B cell (primary cell): ENCODE measurements at regions not wholly inside any gene's neighbourhood (a gene's known extent, or its start where the extent isn't known, plus 50 kb on each side); places are given as distances from the start of the nearest gene placed in this dataset.

ENCODE experiments used
- ATAC-seq: fragments of 200-7000 bp; cut with Tn5 transposase; one replicate; pipeline ENCODE4 v1.10.0; 2021; ENCODE audit warnings: low read depth, mild to moderate bottlenecking, moderate number of reproducible peaks, moderate library complexity
- CTCF ChIA-PET: fragments of 350-600 bp; sonication (Branson Sonifier 250); formaldehyde crosslinking; loops from one replicate; lab custom pipeline; 2021; ENCODE audit warnings: antibody characterized with exemption, inconsistent platforms; lab: Charles Lee
- POLR2A ChIA-PET: fragments of 350-600 bp; sonication (Branson Sonifier 250); formaldehyde crosslinking; loops from one replicate; lab custom pipeline; 2021; ENCODE audit warnings: antibody characterized with exemption; lab: Charles Lee
- DNase-seq: peaks from one replicate; pipeline ENCODE4 v3.0.0; 2013
- H2AFZ ChIP-seq: 2 replicates; pipeline ENCODE4 v1.6.1; 2012; ENCODE audit warnings: mild to moderate bottlenecking, low read depth, low read length; ENCODE audit not compliant: insufficient read depth, poor library complexity, severe bottlenecking
- H3K27ac ChIP-seq, 2 donors: 1 replicate in 1 of 2; 2 replicates in 1 of 2; pipeline ENCODE4 v1.5.1; 2012 to 2013; ENCODE audit warnings: low read length in 2 of 2, mild to moderate bottlenecking in 2 of 2, moderate library complexity in 1 of 2
- H3K27me3 ChIP-seq, 4 experiments: fragments of 200-600 bp in 1 of 4; sonication (generic) in 1 of 4; replicated peaks in 1 of 4; 1 replicate in 2 of 4; 2 replicates in 2 of 4; pipeline versions ENCODE4 v1.6.1 to v1.7.0; 2013 to 2016; ENCODE audit warnings: low read length in 3 of 4, mild to moderate bottlenecking in 2 of 4, mixed read lengths in 1 of 4, moderate library complexity in 1 of 4; ENCODE audit not compliant: insufficient read depth in 4 of 4, control insufficient read depth in 3 of 4; ENCODE audit errors: control extremely low read depth in 1 of 4
- H3K36me3 ChIP-seq, 2 experiments: replicated peaks in 1 of 2; 1 replicate in 1 of 2; 2 replicates in 1 of 2; pipeline versions ENCODE4 v1.6.1 to v1.7.1; 2013; ENCODE audit warnings: low read length in 1 of 2; ENCODE audit not compliant: insufficient read depth in 2 of 2, control insufficient read depth in 1 of 2; ENCODE audit errors: control extremely low read depth in 1 of 2, extremely low read depth in 1 of 2
- H3K4me1 ChIP-seq, 2 donors: fragments of 200-600 bp in 1 of 2; sonication (generic) in 1 of 2; 1 replicate in 1 of 2; 2 replicates in 1 of 2; pipeline versions ENCODE4 v1.5.1 to v1.6.1; 2013 to 2017; ENCODE audit warnings: low read length in 2 of 2; ENCODE audit not compliant: control insufficient read depth in 2 of 2, insufficient read depth in 2 of 2
- H3K4me2 ChIP-seq: replicated peaks from 2 replicates; pipeline ENCODE3; 2012; ENCODE audit warnings: mild to moderate bottlenecking, low read depth, low read length; ENCODE audit not compliant: poor library complexity, severe bottlenecking
- H3K4me3 ChIP-seq, 5 experiments: fragments of 200-600 bp in 1 of 5; sonication (generic) in 1 of 5; 1 replicate in 3 of 5; 2 replicates in 2 of 5; pipeline versions ENCODE4 v1.5.1 to v1.7.0; 2011 to 2016; ENCODE audit warnings: low read length in 4 of 5, mild to moderate bottlenecking in 4 of 5, low read depth in 2 of 5, control low read depth in 1 of 5, moderate library complexity in 1 of 5; ENCODE audit not compliant: insufficient read depth in 1 of 5; ENCODE audit errors: control extremely low read depth in 1 of 5, extremely low read depth in 1 of 5
- H3K79me2 ChIP-seq: fragments of 200-600 bp; sonication (generic); one replicate; pipeline ENCODE4 v1.6.0; 2016; ENCODE audit warnings: low read length; ENCODE audit not compliant: control insufficient read depth, insufficient read depth
- H3K9ac ChIP-seq: fragments of 200-600 bp; sonication (generic); 2 replicates; pipeline ENCODE4 v1.6.1; 2017; ENCODE audit warnings: mild to moderate bottlenecking, low read length, moderate library complexity
- H3K9me3 ChIP-seq, 3 donors: one replicate each; pipeline versions ENCODE4 v1.6.1 to v1.7.1; 2013; ENCODE audit warnings: low read length in 2 of 3; ENCODE audit not compliant: control insufficient read depth in 2 of 3, insufficient read depth in 1 of 3; ENCODE audit errors: control extremely low read depth in 1 of 3
- H4K20me1 ChIP-seq: 2 replicates; pipeline ENCODE4 v1.6.0; 2012; ENCODE audit warnings: mild to moderate bottlenecking, low read length; ENCODE audit not compliant: insufficient read depth, control insufficient read depth, poor library complexity, severe bottlenecking
- H3K27ac Mint-ChIP-seq: one replicate; pipeline ENCODE4 v1.8.0; 2021; ENCODE audit warnings: mixed read lengths
- H3K27me3 Mint-ChIP-seq: one replicate; pipeline ENCODE4 v1.8.0; 2021; ENCODE audit warnings: mixed read lengths
- H3K4me1 Mint-ChIP-seq: one replicate; pipeline ENCODE4 v1.8.0; 2021; ENCODE audit warnings: mixed read lengths
- H3K4me3 Mint-ChIP-seq: one replicate; pipeline ENCODE4 v1.8.0; 2021; ENCODE audit warnings: mixed read lengths
- H3K9me3 Mint-ChIP-seq: one replicate; pipeline ENCODE4 v1.8.0; 2022; ENCODE audit warnings: mixed read lengths; ENCODE audit not compliant: insufficient read depth
- CTCF ChIP-seq: fragments of 200-600 bp; IDR thresholded peaks from one replicate; pipeline ENCODE4 v1.8.0; 2022; ENCODE audit warnings: antibody characterized with exemption, mild to moderate bottlenecking
- EZH2 ChIP-seq: IDR thresholded peaks from 2 replicates; pipeline ENCODE4 v1.6.1; 2012; ENCODE audit warnings: borderline replicate concordance, low read depth, mild to moderate bottlenecking, moderate library complexity, low read length; ENCODE audit not compliant: insufficient read depth, poor library complexity, severe bottlenecking
- WGBS: methylation state at CpG from one replicate; pipeline ENCODE4 v1.1.5; 2013; ENCODE audit warnings: missing lambda C conversion rate; ENCODE audit not compliant: insufficient coverage; 5-methylcytosine and 5-hydroxymethylcytosine counted together
- intact Hi-C: fragments of 100-400 bp; cut with micrococcal nuclease; formaldehyde crosslinking; loops from one replicate; pipeline ENCODE4 v1.10.0; 2022

DNA sequence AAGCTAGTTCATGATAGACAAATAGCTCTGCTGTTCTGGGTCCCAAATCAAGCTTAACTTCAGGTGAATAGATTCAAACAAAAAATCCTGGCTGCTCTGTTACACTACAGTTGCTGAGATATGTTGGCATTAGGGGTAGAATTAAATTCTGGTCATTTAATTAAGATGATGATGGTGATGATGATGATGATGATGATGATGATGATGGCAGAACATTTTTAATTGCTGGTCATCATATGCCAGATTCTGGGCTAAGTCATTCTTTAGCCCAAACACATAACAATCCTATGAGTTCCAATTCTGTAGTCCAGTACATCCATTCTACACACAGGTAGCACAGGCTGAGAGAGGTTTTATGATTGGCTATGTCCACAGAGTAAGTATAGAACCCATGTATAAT is 741.5 kb downstream of the STIM2 start:
- no peak overlapping the region for H3K4me3 ChIP-seq
- Mint-ChIP-seq H3K4me1 (no peaks in the 10 kb centered on the region), H3K9me3 (no peaks in the 10 kb centered on the region), H3K4me3 (no peak overlapping the region), H3K27me3 (no peaks in the 10 kb centered on the region), H3K27ac (no peak overlapping the region)
- TF ChIP-seq EZH2 (no peak), CTCF (no peak)
- H3K79me2 ChIP-seq, result no peaks in the 10 kb centered on the region
- H2AFZ ChIP-seq, result no peak overlapping the region
- ChIA-PET CTCF (no interaction called here), POLR2A (no interaction called here)
- H3K4me1 ChIP-seq, result no peaks in the 10 kb centered on the region
- intact Hi-C loops, result no loop called here
- ATAC-seq (no peak), DNase-seq (no peak)
- no peaks in the 10 kb centered on the region for H3K27me3 ChIP-seq
- no peaks in the 10 kb centered on the region for H3K9me3 ChIP-seq
- H3K36me3 ChIP-seq, result no peaks in the 10 kb centered on the region
- no peak overlapping the region for H3K9ac ChIP-seq
- no peak overlapping the region for H3K4me2 ChIP-seq
- H3K27ac ChIP-seq, result no peak overlapping the region
- no peaks in the 10 kb centered on the region for H4K20me1 ChIP-seq

- H2AFZ ChIP-seq, result no peak overlapping the region
- no peak for DNase-seq
- no peaks in the 10 kb centered on the region for H3K36me3 ChIP-seq
- intact Hi-C loops, result no loop called here
- ChIA-PET POLR2A (no interaction called here), CTCF (no interaction called here)
- no peak for TF ChIP-seq EZH2
- no peak for TF ChIP-seq CTCF
- no peak for ATAC-seq
- H3K27ac Mint-ChIP-seq, result no peak overlapping the region
- WGBS, result no CpG with 5 or more reads among the region's 3 CpGs
- H3K9me3 ChIP-seq, result no peaks in the 10 kb centered on the region
- H3K9ac ChIP-seq, result no peak overlapping the region
- no peaks in the 10 kb centered on the region for H3K4me1 ChIP-seq
- H3K27me3 ChIP-seq, result no peaks in the 10 kb centered on the region
- no peak overlapping the region for H3K4me2 ChIP-seq
- no peak overlapping the region for H3K4me3 ChIP-seq
- no peaks in the 10 kb centered on the region for H3K4me1 Mint-ChIP-seq
- H3K4me3 Mint-ChIP-seq, result no peak overlapping the region
- no peak overlapping the region for H3K27ac ChIP-seq
- peaks cover 3% of the 10 kb centered on the region for H3K9me3 Mint-ChIP-seq
- H3K79me2 ChIP-seq, result no peaks in the 10 kb centered on the region
- H3K27me3 Mint-ChIP-seq, result no peaks in the 10 kb centered on the region
- H4K20me1 ChIP-seq, result no peaks in the 10 kb centered on the region
Measured at GRCh38 chr4:27604692-27605091, 744.1 kb downstream of the STIM2 start.
